MM.1S (cell line): ENCODE measurements at regions not wholly inside any gene's neighbourhood (a gene's known extent, or its start where the extent isn't known, plus 50 kb on each side); places are given as distances from the start of the nearest gene placed in this dataset.

Experiments used
- DNase-seq: peaks from one replicate; pipeline ENCODE4 v3.0.0-alpha.2; 2015
- H2AFZ ChIP-seq: fragments of 300-600 bp; sonication (generic); 2 replicates; pipeline ENCODE4 v1.6.0; 2016; ENCODE audit warnings: antibody characterized with exemption, low read length
- H3F3A ChIP-seq: fragments of 300-600 bp; sonication (generic); 2 replicates; pipeline ENCODE4 v1.6.1; 2016; ENCODE audit warnings: mild to moderate bottlenecking, antibody characterized with exemption, low read length, moderate library complexity, mixed read lengths; ENCODE audit not compliant: insufficient read depth
- H3K27ac ChIP-seq: fragments of 300-600 bp; sonication (generic); 2 replicates; pipeline ENCODE4 v1.5.1; 2016; ENCODE audit warnings: mild to moderate bottlenecking, low read length
- H3K27me3 ChIP-seq: fragments of 300-600 bp; sonication (generic); replicated peaks from 2 replicates; pipeline ENCODE4 v1.6.0; 2016; ENCODE audit warnings: low read length; ENCODE audit not compliant: insufficient read depth
- H3K36me3 ChIP-seq: fragments of 300-600 bp; sonication (generic); replicated peaks from 2 replicates; pipeline ENCODE4 v1.6.1; 2016; ENCODE audit warnings: mild to moderate bottlenecking, low read length, mixed read lengths; ENCODE audit not compliant: insufficient read depth
- H3K4me1 ChIP-seq: fragments of 300-600 bp; sonication (generic); 2 replicates; pipeline ENCODE4 v1.6.1; 2016; ENCODE audit warnings: low read length, mixed read lengths
- H3K4me2 ChIP-seq: fragments of 300-600 bp; sonication (generic); 2 replicates; pipeline ENCODE4 v1.6.0; 2016; ENCODE audit warnings: low read depth, low read length
- H3K4me3 ChIP-seq: fragments of 300-600 bp; sonication (generic); 2 replicates; pipeline ENCODE4 v1.5.1; 2016; ENCODE audit warnings: low read length, mixed read lengths
- H3K79me2 ChIP-seq: fragments of 300-600 bp; sonication (generic); 2 replicates; pipeline ENCODE4 v1.6.1; 2016; ENCODE audit warnings: mixed run types, low read length, mixed read lengths
- H3K9ac ChIP-seq: fragments of 300-600 bp; sonication (generic); 2 replicates; pipeline ENCODE4 v1.6.1; 2016; ENCODE audit warnings: low read length, mixed read lengths
- H3K9me2 ChIP-seq: fragments of 300-600 bp; sonication (generic); replicated peaks from 2 replicates; pipeline ENCODE4 v1.6.1; 2016; ENCODE audit warnings: mild to moderate bottlenecking, low read length, mixed read lengths; ENCODE audit not compliant: insufficient read depth
- H3K9me3 ChIP-seq: fragments of 300-600 bp; sonication (generic); replicated peaks from 2 replicates; pipeline ENCODE4 v1.6.1; 2016; ENCODE audit warnings: mild to moderate bottlenecking, low read length, mixed read lengths; ENCODE audit not compliant: insufficient read depth
- H4K20me1 ChIP-seq: fragments of 300-600 bp; sonication (generic); 2 replicates; pipeline ENCODE4 v1.6.1; 2016; ENCODE audit warnings: mild to moderate bottlenecking, low read length, moderate library complexity, mixed read lengths; ENCODE audit not compliant: insufficient read depth
- CTCF ChIP-seq: fragments of 300-600 bp; sonication (generic); IDR thresholded peaks from 2 replicates; pipeline ENCODE4 v1.5.1; 2016; ENCODE audit warnings: antibody characterized with exemption, low read length, mixed read lengths
- EZH2 ChIP-seq: fragments of 300-600 bp; sonication (generic); optimal IDR thresholded peaks from 2 replicates; pipeline ENCODE3; 2017; ENCODE audit warnings: low read depth, mild to moderate bottlenecking, antibody characterized with exemption, low read length, mixed read lengths
- EZH2phosphoT487 ChIP-seq: fragments of 300-600 bp; sonication (generic); IDR thresholded peaks from 2 replicates; pipeline ENCODE4 v1.6.1; 2018; ENCODE audit warnings: antibody characterized with exemption, low read length

- Histone ChIP-seq H3K9me3 (no peaks in the 10 kb centered on the region), H2AFZ (no peak overlapping the region), H3K4me3 (no peak overlapping the region), H3F3A (no peaks in the 10 kb centered on the region), H3K79me2 (no peaks in the 10 kb centered on the region), H3K9me2 (no peaks in the 10 kb centered on the region), H3K27me3 (no peaks in the 10 kb centered on the region), H4K20me1 (no peaks in the 10 kb centered on the region), H3K9ac (no peak overlapping the region), H3K36me3 (no peaks in the 10 kb centered on the region), H3K27ac (no peak overlapping the region), H3K4me1 (no peaks in the 10 kb centered on the region), H3K4me2 (no peak overlapping the region)
- TF ChIP-seq EZH2phosphoT487 (no peak), EZH2 (no peak), CTCF (no peak)
- no peak for DNase-seq
Observed at GRCh38 chr22:25465949-25466348, 98.5 kb upstream of the GRK3 start.

- no peak overlapping the region for H3K9ac ChIP-seq
- no peaks in the 10 kb centered on the region for H3F3A ChIP-seq
- H2AFZ ChIP-seq, result no peak overlapping the region
- no peaks in the 10 kb centered on the region for H3K36me3 ChIP-seq
- no peaks in the 10 kb centered on the region for H4K20me1 ChIP-seq
- no peak for DNase-seq
- TF ChIP-seq EZH2 (no peak), EZH2phosphoT487 (no peak), CTCF (no peak)
- H3K4me1 ChIP-seq, result no peaks in the 10 kb centered on the region
- H3K9me2 ChIP-seq, result no peaks in the 10 kb centered on the region
- no peak overlapping the region for H3K4me3 ChIP-seq
- H3K79me2 ChIP-seq, result no peaks in the 10 kb centered on the region
- no peaks in the 10 kb centered on the region for H3K9me3 ChIP-seq
- H3K27me3 ChIP-seq, result no peaks in the 10 kb centered on the region
- H3K27ac ChIP-seq, result no peak overlapping the region
- no peak overlapping the region for H3K4me2 ChIP-seq
Observed at GRCh38 chr22:25472382-25472781, 92.1 kb upstream of the GRK3 start.

- no peak for TF ChIP-seq EZH2
- TF ChIP-seq EZH2phosphoT487, result no peak
- no peak for TF ChIP-seq CTCF
- Histone ChIP-seq H3K9me3 (no peaks in the 10 kb centered on the region), H3K36me3 (no peaks in the 10 kb centered on the region), H3F3A (no peaks in the 10 kb centered on the region), H3K27me3 (no peaks in the 10 kb centered on the region), H4K20me1 (no peaks in the 10 kb centered on the region), H3K4me1 (no peaks in the 10 kb centered on the region), H3K9me2 (no peaks in the 10 kb centered on the region), H2AFZ (no peak overlapping the region), H3K4me2 (no peak overlapping the region), H3K4me3 (no peak overlapping the region), H3K9ac (no peak overlapping the region), H3K27ac (no peak overlapping the region), H3K79me2 (no peaks in the 10 kb centered on the region)
- no peak for DNase-seq
Observed at GRCh38 chr22:25475257-25476022, 89.0 kb upstream of the GRK3 start.
